OCI-LY7 (cell line): ENCODE measurements at regions not wholly inside any gene's neighbourhood (a gene's known extent, or its start where the extent isn't known, plus 50 kb on each side); places are given as distances from the start of the nearest gene placed in this dataset.

Experiments used
- BruUV-seq: library from RNA; stranded (reverse); fragments of 400-500 nt; replicated peaks from 2 replicates; lab custom pipeline; 2021; lab: Mats Ljungman, UMichigan
- CTCF ChIA-PET: fragments of 300-600 bp; sonication (Branson Sonifier 250); formaldehyde crosslinking; loops from one replicate; lab custom pipeline; 2022; ENCODE audit warnings: antibody characterized with exemption; ENCODE audit not compliant: unreplicated experiment; lab: Charles Lee
- POLR2A ChIA-PET: fragments of 300-600 bp; sonication (Branson Sonifier 250); formaldehyde crosslinking; loops from one replicate; lab custom pipeline; 2022; ENCODE audit warnings: antibody characterized with exemption; lab: Charles Lee
- DNase-seq: peaks from one replicate; pipeline ENCODE4 v3.0.0-alpha.2; 2015; ENCODE audit warnings: low spot score
- H2AFZ ChIP-seq: fragments of 200-600 bp; sonication (generic), shearing (Covaris generic); 2 replicates; pipeline ENCODE4 v1.6.1; 2014; ENCODE audit warnings: mild to moderate bottlenecking, antibody characterized with exemption, low read length, moderate library complexity
- H3K27ac ChIP-seq: fragments of 200-600 bp; sonication (generic); 2 replicates; pipeline ENCODE4 v1.5.1; 2014; ENCODE audit warnings: mixed run types, low read depth, mild to moderate bottlenecking, moderate library complexity, low read length, inconsistent platforms; ENCODE audit not compliant: poor library complexity, severe bottlenecking
- H3K36me3 ChIP-seq: fragments of 200-600 bp; sonication (generic); 2 replicates; pipeline ENCODE4 v1.6.1; 2014; ENCODE audit warnings: mild to moderate bottlenecking, antibody characterized with exemption, low read length, moderate library complexity, mixed read lengths; ENCODE audit not compliant: insufficient read depth
- H3K4me1 ChIP-seq: fragments of 200-600 bp; sonication (generic); 2 replicates; pipeline ENCODE4 v1.5.1; 2014; ENCODE audit warnings: mild to moderate bottlenecking, low read length; ENCODE audit not compliant: insufficient read depth, poor library complexity, severe bottlenecking
- H3K4me2 ChIP-seq: fragments of 200-600 bp; sonication (generic); 2 replicates; pipeline ENCODE4 v1.6.1; 2014; ENCODE audit warnings: mild to moderate bottlenecking, low read length
- H3K4me3 ChIP-seq: fragments of 200-600 bp; sonication (generic); 2 replicates; pipeline ENCODE4 v1.5.1; 2014; ENCODE audit warnings: mild to moderate bottlenecking, low read depth, low read length; ENCODE audit not compliant: poor library complexity, severe bottlenecking
- H3K79me2 ChIP-seq: fragments of 200-600 bp; sonication (generic); 2 replicates; pipeline ENCODE4 v1.6.1; 2016; ENCODE audit warnings: low read depth, mild to moderate bottlenecking, low read length, moderate library complexity, mixed read lengths; ENCODE audit not compliant: insufficient read depth
- H3K9me2 ChIP-seq: fragments of 200-600 bp; sonication (generic); 2 replicates; pipeline ENCODE4 v1.6.1; 2016; ENCODE audit warnings: mild to moderate bottlenecking, low read length, mixed read lengths; ENCODE audit not compliant: insufficient read depth
- H3K9me3 ChIP-seq: fragments of 200-600 bp; sonication (generic); 2 replicates; pipeline ENCODE4 v1.6.1; 2014; ENCODE audit warnings: mild to moderate bottlenecking, mixed run types, low read length, mixed read lengths
- H4K20me1 ChIP-seq: fragments of 200-600 bp; sonication (generic); 2 replicates; pipeline ENCODE4 v1.6.1; 2014; ENCODE audit warnings: mild to moderate bottlenecking, antibody characterized with exemption, low read length, moderate library complexity, mixed read lengths; ENCODE audit not compliant: insufficient read depth
- CTCF ChIP-seq: fragments of 200-600 bp; sonication (generic); conservative IDR thresholded peaks from 2 replicates; pipeline ENCODE4 v1.5.1; 2014; ENCODE audit warnings: mild to moderate bottlenecking, antibody characterized with exemption, low read length, moderate library complexity, mixed read lengths
- EZH2phosphoT487 ChIP-seq: fragments of 200-600 bp; sonication (generic); IDR thresholded peaks from 2 replicates; pipeline ENCODE4 v1.6.1; 2018; ENCODE audit warnings: low read depth, borderline replicate concordance, mild to moderate bottlenecking, mixed run types, antibody characterized with exemption, low read length, moderate library complexity, mixed read lengths
- intact Hi-C: fragments of 100-400 bp; cut with micrococcal nuclease; formaldehyde crosslinking; loops from one replicate; pipeline ENCODE4 v1.10.0; 2022; ENCODE audit not compliant: unreplicated experiment

GRCh38 chr18:67215686-67216085 is 300.8 kb downstream of the DSEL start:
- DNase-seq, result no peak
- Histone ChIP-seq H3K27ac (no peak overlapping the region), H3K79me2 (no peaks in the 10 kb centered on the region), H3K4me2 (no peak overlapping the region), H4K20me1 (no peaks in the 10 kb centered on the region), H2AFZ (no peak overlapping the region), H3K9me2 (no peaks in the 10 kb centered on the region), H3K36me3 (no peaks in the 10 kb centered on the region), H3K9me3 (no peaks in the 10 kb centered on the region), H3K4me3 (no peak overlapping the region), H3K4me1 (no peaks in the 10 kb centered on the region)
- intact Hi-C loops, result loop anchor here (5.0 kb wide), 2 partner anchors 1447 to 1522 kb away; no protein-coding TSS in a partner anchor
- no TSS peak for BruUV-seq
- CTCF ChIA-PET, result no interaction called here
- TF ChIP-seq EZH2phosphoT487 (no peak), CTCF (no peak)
- POLR2A ChIA-PET, result no interaction called here

DNA sequence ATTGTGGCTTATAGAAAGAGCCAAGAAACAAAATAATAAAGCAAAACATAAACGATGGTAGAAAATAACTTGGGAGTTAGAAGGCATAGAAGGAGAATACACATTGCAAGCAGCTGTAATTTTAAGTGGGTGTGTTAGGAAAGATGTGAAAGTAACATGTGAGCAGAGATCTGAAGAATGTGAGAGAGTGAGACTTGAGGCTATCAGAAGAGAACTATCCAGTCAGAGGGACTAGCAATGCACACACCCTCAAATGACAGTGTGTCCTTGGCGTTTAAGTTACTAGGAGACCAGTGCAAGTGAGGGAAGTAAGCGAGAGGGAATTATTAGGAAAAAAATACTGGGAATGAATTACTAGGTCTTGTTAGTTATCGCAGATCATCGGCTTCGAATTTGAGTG is 304.9 kb downstream of the DSEL start:
- H3K4me2 ChIP-seq, result no peak overlapping the region

More for the DNA sequence above, 304.9 kb downstream of the DSEL start:
- no peak overlapping the region for H3K4me3 ChIP-seq
- TF ChIP-seq CTCF (no peak), EZH2phosphoT487 (no peak)
- CTCF ChIA-PET, result no interaction called here
- H3K36me3 ChIP-seq, result no peaks in the 10 kb centered on the region
- DNase-seq, result no peak
- H3K79me2 ChIP-seq, result no peaks in the 10 kb centered on the region
- no peaks in the 10 kb centered on the region for H3K4me1 ChIP-seq
- H4K20me1 ChIP-seq, result no peaks in the 10 kb centered on the region
- intact Hi-C loops, result no loop called here
- no peaks in the 10 kb centered on the region for H3K9me3 ChIP-seq
- H3K27ac ChIP-seq, result no peak overlapping the region
- H2AFZ ChIP-seq, result no peak overlapping the region
- POLR2A ChIA-PET, result no interaction called here
- no TSS peak for BruUV-seq
- H3K9me2 ChIP-seq, result no peaks in the 10 kb centered on the region
